Upper lobe of right lung (tissue), 1 donor: ENCODE measurements at regions not wholly inside any gene's neighbourhood (a gene's known extent, or its start where the extent isn't known, plus 50 kb on each side); places are given as distances from the start of the nearest gene placed in this dataset.

Source experiments
- ATAC-seq: fragments of 200-7000 bp; cut with Tn5 transposase; one replicate; pipeline ENCODE4 v1.9.1; 2020; ENCODE audit warnings: mild to moderate bottlenecking, moderate library complexity
- DNase-seq: peaks from one replicate; pipeline ENCODE4 v3.0.0-alpha.2; 2020
- H3K27ac ChIP-seq: fragments of 200-600 bp; one replicate; pipeline ENCODE4 v1.8.0; 2022
- H3K27me3 ChIP-seq: fragments of 200-600 bp; one replicate; pipeline ENCODE4 v1.8.0; 2022; ENCODE audit warnings: mild to moderate bottlenecking
- H3K36me3 ChIP-seq: fragments of 200-600 bp; one replicate; pipeline ENCODE4 v1.8.0; 2022
- H3K4me1 ChIP-seq: fragments of 200-600 bp; one replicate; pipeline ENCODE4 v1.8.0; 2022
- H3K4me3 ChIP-seq: fragments of 200-600 bp; one replicate; pipeline ENCODE4 v1.8.0; 2022; ENCODE audit warnings: mild to moderate bottlenecking
- H3K9me3 ChIP-seq: fragments of 200-600 bp; one replicate; pipeline ENCODE4 v1.8.0; 2022
- CTCF ChIP-seq: fragments of 200-600 bp; IDR thresholded peaks from one replicate; pipeline ENCODE4 v1.8.0; 2022; ENCODE audit warnings: antibody characterized with exemption
- intact Hi-C: fragments of 100-400 bp; cut with DNase I; formaldehyde crosslinking; loops from one replicate; pipeline ENCODE4 v1.11.0; 2022
- donor health status: DM: no; HTN: yes; CAD: no; lungs with severe emphysema.

- intact Hi-C loops = no loop called here
- Histone ChIP-seq H3K4me1 (peaks cover 5% of the 10 kb centered on the region), H3K27ac (no peak overlapping the region), H3K36me3 (no peaks in the 10 kb centered on the region), H3K9me3 (no peaks in the 10 kb centered on the region), H3K27me3 (no peaks in the 10 kb centered on the region), H3K4me3 (no peak overlapping the region)
- ATAC-seq (no peak), DNase-seq (no peak)
- TF ChIP-seq CTCF = no peak
These were observed 655.7 kb downstream of the BNC2 start for GRCh38 chr9:16214677-16215352.

- intact Hi-C loops = no loop called here
- DNase-seq (no peak), ATAC-seq (no peak)
- H3K4me3 ChIP-seq = no peak overlapping the region
- H3K4me1 ChIP-seq = peaks cover 5% of the 10 kb centered on the region
- no peaks in the 10 kb centered on the region for H3K9me3 ChIP-seq
- H3K36me3 ChIP-seq = no peaks in the 10 kb centered on the region
- no peaks in the 10 kb centered on the region for H3K27me3 ChIP-seq
- no peak overlapping the region for H3K27ac ChIP-seq
- TF ChIP-seq CTCF = no peak
These were observed 655.2 kb downstream of the BNC2 start for GRCh38 chr9:16215353-16215680.

- H3K27me3 ChIP-seq = no peaks in the 10 kb centered on the region
- no peak for ATAC-seq
- H3K27ac ChIP-seq = no peak overlapping the region
- no peaks in the 10 kb centered on the region for H3K9me3 ChIP-seq
- intact Hi-C loops = no loop called here
- H3K4me3 ChIP-seq = no peak overlapping the region
- no peak for DNase-seq
- TF ChIP-seq CTCF = no peak
- no peaks in the 10 kb centered on the region for H3K36me3 ChIP-seq
- H3K4me1 ChIP-seq = peaks cover 5% of the 10 kb centered on the region
These were observed 652.3 kb downstream of the BNC2 start for GRCh38 chr9:16217943-16218701.

- H3K36me3 ChIP-seq = no peaks in the 10 kb centered on the region
- ATAC-seq (no peak), DNase-seq (no peak)
- H3K4me3 ChIP-seq = no peak overlapping the region
- H3K9me3 ChIP-seq = no peaks in the 10 kb centered on the region
- no peaks in the 10 kb centered on the region for H3K27me3 ChIP-seq
- TF ChIP-seq CTCF = no peak
- intact Hi-C loops = no loop called here
- no peak overlapping the region for H3K27ac ChIP-seq
- no peaks in the 10 kb centered on the region for H3K4me1 ChIP-seq
These were observed 649.1 kb downstream of the BNC2 start for GRCh38 chr9:16221366-16221765.

- Histone ChIP-seq H3K27ac (no peak overlapping the region), H3K4me3 (no peak overlapping the region), H3K27me3 (no peaks in the 10 kb centered on the region), H3K4me1 (no peaks in the 10 kb centered on the region), H3K9me3 (no peaks in the 10 kb centered on the region), H3K36me3 (no peaks in the 10 kb centered on the region)
- DNase-seq (no peak), ATAC-seq (no peak)
- TF ChIP-seq CTCF = no peak
- intact Hi-C loops = no loop called here
These were observed 648.5 kb downstream of the BNC2 start for GRCh38 chr9:16221822-16222547.
